Activated CD4-positive, alpha-beta T cell treated with anti-CD3 and anti-CD28 coated beads, Interleukin-2, amount 50 U/mL, for 16 hours (primary cell): ENCODE measurements at regions not wholly inside any gene's neighbourhood (a gene's known extent, or its start where the extent isn't known, plus 50 kb on each side); places are given as distances from the start of the nearest gene placed in this dataset.
"Not testable (repeated sequence)": the region's sequence is repeated elsewhere in the genome, so short reads cannot be mapped to it uniquely, and the experiment has no call there.

ENCODE experiments used
- DNase-seq: peaks from one replicate; pipeline ENCODE4 v3.0.0-alpha.2; 2020

DNA sequence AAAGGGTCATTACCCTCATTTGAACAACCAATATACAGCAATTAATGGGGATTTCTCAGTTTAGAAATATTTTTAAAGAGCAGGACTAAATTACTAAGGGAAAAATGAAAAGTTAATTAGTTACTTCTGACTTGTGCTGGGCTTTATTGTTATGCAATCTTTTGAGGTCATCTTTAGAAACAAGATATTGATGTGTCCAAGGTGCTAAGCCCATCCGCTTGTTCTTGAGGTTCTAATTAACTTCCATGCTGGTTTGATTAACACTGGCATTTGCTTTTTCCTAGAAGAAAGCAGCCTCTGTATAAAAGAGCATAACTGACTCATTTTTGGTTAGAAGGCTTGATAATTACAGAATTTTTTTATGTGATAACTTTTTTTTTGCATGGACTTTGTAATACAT, 256.5 kb upstream of the AGTR1 start:
- DNase-seq: no peak

DNA sequence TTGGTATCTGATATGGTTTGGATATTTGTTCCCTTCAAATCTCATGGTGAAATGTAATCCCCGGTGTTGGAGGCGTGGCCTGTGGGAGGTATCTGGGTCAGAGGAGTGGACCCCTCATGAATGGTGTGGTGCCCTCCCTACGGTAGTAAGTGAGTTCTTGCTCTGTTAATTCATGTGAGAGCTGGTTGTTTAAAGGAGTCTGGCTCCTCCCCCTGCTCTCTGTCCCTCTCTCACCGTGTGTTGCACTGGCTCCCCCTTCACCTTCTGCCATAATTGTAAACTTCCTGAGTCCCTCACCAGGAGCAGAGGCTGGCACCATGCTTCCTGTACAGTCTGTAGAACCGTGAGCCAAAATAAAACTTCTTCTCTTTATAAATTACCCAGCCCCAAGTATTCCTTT, 246.9 kb upstream of the AGTR1 start:
- DNase-seq: no peak

DNA sequence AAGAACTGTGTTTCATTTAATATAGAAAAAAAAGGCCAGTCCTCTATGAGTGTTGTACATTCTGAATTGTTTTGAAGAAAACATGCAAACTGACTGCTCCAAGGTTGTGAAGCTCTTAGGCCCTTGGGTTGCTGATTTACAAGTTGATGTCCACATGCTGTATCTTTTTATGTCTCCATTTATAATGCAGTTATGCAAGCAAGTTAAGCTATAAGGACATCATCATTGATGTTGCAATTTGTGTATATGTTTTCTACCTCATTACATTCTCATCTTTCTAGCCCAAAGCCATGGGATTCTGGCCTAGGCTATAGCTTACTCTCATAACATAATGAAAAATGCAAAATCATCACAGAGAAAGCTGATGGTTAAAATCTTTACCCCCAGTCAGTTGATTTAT, 245.7 kb upstream of the AGTR1 start:
- DNase-seq: no peak

DNA sequence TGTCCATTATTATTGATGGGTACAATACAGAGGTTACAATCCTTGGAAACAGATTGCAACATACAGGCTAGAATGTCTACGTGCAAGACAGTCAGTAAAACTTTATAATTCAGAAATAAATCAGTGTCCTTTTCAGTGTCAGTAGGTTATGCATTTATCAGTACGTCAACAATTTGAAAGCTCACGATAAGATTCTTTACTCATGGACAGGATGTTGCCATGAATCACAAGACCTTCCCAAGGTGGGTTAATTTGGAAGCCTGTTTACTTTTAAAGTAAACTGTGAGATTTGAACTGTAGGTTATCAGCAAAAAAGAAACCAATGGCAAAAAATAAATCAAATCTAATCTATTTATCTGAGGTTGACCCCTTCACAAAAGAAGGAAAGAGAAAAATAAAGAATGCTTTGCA, 243.9 kb upstream of the AGTR1 start:
- no peak for DNase-seq

DNA sequence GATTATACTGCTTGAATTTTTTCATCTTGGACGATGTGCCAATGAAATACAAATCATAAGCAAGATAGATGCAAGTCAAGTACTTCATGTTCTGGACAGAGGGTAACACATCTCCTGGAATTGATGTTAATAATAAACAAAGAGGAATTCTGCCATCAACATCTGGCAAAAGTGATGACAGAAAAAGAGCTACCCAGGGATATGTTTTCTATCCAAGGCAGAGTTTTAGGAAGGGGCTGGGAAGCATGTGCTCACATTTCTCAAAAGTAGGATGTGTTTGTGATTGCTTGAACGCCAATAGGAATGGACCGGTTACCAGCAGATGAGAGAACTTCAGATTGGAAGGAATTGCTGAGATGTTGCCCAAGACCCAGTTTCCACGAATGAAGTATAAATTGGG, 242.6 kb upstream of the AGTR1 start:
- no peak for DNase-seq

DNA sequence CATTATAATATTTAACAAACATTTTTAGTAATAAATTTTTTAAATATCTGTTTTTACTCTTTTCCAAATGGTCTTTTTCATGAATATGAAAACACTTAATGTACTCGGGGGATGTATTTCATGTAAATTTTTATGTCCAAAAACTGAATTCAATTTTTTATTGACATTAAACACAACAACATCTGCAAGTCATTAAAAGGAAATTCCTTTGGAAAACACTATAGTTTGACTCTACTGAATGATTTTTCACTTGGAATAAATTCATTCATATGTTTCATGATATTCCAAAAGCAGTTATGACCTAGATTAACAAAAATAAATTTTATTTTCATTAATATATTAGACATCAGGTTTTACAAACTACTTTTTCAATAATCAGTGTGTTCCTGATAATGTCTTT, 239.8 kb upstream of the AGTR1 start:
- DNase-seq: no peak

DNA sequence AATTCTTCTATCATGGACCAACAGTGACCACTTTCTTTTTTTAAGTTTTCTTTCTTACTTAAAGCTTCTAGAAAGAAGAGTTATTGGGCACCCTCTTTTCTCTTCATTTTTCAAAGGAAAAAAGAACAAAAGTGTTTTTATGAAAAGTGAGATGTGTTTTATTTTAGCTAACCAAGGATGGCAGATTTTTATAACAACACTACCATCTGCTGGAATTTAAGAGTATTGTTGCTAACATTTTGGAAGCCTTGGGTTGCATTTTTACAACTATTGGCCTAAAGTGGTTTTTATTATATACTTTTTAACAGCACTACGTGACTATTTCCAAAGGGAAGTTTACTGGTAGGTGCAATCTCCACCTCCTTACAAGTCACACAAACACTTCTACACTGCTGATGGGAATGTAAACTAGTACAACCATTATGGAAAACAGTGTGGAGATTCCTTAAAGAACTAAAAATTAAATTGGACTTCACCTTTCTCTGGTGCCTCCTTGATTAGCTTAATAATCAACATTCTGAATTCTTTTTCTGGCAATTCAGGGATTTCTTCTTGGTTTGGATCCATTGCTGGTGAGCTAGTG, 237.7 kb upstream of the AGTR1 start:
- DNase-seq: no peak

DNA sequence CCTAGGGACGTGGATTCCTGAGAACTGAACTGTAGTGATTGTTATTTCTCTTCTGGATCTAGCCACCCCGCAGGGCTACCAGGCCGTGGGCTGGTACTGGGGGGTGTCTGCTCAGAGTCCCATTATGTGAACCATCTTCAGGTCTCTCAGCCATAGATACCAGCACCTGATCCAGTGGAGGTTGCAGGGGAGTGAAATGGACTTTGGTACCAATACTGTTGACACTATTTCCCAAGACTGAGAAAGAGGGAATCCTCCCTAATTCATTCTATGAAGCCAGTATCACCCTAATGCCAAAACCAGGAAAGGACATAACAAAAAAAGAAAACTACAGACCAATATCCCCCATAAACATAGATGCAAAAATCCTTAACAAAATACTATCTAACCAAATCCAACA, 237.0 kb upstream of the AGTR1 start:
- DNase-seq: no peak

DNA sequence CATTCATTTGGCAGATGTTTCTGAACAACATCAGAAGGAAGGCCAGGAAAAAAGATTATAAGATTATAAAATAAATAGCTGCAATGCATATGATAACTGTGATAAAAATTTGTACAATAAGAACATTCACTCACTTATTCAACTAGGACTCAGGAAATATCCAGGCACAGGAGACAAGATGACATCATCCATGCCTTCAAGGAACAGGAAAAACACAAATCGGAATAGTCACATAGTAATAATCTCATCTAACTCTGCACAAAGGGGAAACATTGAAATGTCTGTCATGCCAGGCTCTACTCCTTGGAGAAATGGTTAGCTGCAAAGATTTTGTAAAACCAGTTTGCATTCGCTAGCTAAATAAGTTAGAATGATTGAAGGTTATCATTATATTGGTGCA, 233.5 kb upstream of the AGTR1 start:
- DNase-seq: no peak

DNA sequence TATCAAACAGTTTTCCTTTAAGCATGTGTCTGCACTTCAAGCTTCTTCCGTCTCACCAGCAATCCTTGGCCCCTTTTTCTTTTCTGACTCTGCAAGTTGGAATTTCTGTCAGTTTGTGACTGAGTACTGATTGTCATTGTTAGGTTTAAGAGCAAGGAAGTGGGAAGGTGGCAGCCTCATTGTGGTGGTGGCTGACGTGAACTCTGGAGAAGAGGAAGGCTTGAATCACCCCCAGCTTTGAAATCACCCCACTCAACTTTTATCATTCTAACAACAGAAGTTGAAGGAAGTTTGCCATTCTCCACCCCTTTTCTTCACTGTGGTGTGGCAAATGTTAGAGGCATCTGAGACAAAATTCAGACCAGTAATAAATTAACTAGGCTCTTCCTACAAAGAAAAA, 231.6 kb upstream of the AGTR1 start:
- peak; percentile 4 for DNase-seq

DNA sequence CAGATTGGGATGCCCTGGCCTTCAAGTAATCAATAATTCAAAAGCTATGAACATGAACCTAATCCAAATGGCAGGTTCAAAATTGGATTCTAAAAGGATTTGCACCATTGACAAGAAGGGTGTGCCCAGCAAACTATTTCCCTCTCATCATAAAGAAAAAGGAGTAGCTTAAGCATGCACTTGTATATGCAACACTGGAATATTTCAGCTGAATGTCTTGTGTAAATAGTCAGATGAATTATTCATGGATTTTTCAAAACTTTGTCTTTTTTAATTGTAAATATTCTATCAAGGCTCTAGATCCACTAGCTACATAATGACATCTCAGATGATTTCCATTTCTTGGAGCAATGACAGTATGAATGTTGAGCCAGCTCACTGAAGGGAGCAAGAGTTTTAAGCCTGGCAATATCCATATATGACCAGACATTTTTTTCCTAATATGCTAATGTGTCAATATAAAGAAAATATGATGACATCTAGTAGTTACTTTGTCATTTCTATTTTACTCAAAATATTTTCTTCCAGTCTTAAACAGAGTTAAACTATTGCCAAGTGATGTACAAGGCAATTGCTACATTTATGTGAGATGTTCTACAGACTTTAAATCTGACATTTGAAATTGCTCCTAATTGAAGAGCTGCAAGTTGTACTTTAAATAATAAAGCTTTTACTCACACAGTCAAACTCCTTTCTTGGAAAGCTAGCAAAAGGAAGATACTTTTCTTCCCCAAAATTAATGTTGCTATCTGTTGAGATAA, 230.5 kb upstream of the AGTR1 start:
- no peak for DNase-seq

DNA sequence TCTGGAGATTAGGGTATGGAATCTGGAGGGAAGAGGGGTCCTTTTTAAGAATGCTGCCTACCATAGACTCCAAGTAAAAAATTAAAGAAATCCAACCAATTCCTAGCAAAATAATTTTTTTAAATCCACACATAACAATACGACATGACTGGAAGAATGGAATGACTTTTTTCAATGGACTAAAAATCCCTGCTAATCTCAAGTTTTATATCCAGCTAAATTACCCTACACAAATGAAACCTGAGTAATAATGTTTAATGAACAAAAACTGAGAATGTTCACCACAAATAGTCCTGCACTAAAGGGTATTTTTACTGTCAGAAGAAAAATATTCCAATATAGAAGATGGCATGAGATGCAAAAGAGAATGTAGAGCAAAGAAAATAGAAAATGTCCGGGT, 220.3 kb upstream of the AGTR1 start:
- DNase-seq: no peak

DNA sequence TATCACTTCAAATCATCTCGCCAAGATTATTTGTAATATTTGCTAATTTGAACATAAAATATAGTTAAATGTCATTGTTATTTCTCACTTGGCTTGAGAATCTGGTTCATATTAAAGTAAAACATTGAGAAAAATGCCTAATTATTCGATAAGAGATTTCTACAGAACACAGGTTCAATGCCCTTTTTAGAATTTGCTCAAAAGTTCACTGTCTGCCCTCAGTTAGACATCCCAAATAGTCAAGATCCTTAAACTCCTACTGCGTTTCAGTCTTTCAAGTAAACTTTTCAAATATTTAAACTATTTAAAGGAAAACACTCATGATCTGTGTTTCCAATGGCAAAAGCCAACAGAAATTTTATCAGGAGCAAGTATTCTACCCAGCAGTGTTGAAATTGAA, 204.1 kb upstream of the AGTR1 start:
- no peak for DNase-seq

DNA sequence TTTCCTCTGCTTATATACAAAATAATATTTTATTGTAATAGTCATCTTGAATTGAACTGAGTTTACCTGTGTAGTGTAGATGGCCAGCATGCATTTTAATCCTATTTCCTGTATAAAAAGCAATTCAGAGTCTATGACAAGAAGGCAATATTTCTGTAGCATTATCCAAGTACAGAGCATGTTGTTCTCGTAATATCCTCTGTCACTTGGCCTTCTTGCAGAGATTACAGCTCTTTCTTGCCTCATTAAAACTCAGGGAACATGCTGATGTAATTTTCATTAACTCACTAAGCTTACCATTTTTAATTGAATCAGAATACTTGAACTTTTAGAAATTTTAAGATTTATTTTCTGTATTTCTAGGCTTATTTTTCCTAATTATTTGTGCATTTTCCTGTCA, 203.3 kb upstream of the AGTR1 start:
- no peak for DNase-seq

DNA sequence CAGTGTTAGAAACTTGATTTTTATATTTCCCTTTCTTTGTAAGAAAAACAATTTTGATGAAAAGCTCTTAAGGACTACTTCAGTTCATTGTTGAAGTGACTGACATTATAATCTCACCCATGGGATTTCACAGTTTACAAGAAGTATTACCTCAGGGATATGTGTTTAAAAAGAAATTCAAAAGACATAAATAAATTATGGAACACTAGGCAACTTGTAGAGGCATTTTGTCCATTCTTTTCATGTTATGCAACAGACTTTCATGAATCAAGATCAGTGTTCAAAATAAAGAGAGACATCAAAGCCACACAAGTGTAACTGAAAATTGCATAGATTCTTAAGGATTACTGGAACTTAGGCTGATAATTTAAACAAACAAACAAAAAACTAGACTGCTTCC, 196.8 kb upstream of the AGTR1 start:
- no peak for DNase-seq

DNA sequence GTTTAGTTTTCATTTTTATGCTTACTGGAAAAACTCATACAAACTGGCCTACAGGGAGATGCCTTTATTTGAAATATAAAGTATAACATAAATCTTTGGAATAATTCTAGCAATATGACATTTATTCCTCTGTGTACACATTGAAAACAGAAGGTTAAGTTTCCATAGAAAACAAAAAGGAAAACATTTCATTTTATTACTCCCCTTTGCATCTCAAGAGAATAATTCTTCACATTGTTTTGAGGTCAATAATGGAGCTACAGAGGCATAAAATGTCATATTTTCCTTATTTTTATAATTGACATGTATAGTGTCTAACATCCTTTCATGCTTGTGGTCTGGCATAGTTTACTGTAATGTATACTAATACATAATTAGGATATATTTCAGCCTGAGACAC, 187.6 kb upstream of the AGTR1 start:
- no peak for DNase-seq

DNA sequence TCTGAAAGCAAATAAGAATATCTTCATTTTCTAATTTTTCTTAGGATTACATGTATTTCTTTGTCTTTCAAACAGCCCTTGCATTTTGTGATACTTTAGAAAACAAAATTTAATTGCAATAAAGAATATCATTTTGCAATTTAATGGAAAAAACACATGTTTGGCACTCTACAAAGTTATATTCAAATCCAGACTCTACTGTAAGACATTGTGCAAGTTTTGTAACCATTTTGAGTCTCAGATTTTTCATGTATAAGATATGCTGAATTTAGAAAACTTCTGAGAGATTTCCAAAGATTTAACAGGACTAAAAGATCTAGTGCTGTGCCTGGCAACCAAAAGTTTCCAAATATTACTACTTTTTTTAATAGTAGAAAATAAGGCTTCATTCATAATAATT, 187.1 kb upstream of the AGTR1 start:
- no peak for DNase-seq

DNA sequence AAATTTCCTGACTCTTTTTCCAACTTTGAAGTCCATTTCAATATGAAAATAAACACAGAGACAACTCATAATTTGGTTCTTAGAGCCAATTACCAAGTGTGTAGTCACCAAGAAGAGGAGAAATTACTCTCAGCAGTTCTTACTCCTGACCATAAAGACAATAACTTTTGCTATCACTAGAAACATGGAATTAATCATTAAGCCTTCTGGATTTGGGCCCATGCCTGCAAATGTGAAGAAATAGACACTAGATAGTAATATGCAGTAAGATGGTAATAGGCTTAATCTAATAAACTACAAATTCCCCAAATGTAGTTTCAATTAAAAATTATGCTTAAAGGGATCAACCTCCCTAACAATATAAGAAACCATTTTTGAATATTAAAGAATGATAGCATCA, 185.1 kb upstream of the AGTR1 start:
- DNase-seq: no peak

DNA sequence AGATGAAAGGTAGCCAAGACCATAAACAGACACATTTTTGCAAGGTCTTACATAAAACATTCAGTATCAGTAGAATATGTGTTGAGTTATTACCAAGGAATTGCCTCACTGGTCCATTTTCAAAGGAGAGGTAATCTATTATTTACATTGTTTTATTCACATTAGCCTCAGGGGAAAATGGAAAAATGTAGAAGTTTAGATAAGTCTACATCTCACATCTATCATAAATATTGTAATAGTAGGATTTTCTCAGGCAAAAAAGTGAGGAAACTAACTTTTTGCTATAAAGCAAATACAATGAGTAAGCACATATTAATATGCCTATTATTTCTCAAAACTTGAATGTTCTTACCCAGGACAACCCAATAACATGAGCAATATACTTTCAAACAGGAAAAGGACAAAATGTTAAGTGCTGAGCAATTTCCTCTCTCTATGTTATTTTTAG, 184.6 kb upstream of the AGTR1 start:
- DNase-seq: no peak

DNA sequence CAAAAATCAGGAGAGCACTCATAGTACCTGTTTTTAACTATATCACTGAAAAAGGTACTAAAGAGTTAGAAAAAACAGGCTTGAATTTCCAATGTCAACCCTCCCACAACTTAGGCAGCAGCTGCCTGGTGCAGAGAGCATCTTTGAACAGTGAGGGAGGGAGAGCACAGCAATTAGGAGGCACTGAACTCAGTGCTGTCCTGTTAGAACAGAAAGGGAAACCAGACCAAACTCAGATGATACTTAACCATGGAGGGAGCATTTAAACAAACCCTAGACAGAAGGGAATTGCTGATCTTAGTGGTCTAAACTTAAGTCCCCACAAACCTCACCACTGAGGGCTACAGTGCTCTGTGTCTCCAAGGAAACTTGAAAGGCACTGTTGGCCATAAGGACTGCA, 179.2 kb upstream of the AGTR1 start:
- DNase-seq: no peak

DNA sequence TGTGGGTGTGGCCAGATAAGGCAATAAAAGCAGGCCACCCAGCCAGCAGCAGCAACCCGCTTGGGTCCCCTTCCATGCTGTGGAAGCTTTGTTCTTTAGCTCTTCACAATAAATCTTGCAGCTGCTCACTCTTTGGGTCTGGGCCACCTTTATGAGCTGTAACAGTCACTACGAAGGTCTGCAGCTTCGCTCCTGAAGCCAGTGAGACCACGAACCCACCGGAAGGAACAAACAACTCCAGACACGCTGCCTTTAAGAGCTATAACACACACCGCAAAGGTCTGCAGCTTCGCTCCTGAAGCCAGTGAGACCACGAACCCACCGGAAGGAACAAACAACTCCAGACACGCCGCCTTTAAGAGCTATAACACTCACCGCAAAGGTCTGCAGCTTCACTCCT, 172.1 kb upstream of the AGTR1 start:
- DNase-seq: not testable (repeated sequence)

DNA sequence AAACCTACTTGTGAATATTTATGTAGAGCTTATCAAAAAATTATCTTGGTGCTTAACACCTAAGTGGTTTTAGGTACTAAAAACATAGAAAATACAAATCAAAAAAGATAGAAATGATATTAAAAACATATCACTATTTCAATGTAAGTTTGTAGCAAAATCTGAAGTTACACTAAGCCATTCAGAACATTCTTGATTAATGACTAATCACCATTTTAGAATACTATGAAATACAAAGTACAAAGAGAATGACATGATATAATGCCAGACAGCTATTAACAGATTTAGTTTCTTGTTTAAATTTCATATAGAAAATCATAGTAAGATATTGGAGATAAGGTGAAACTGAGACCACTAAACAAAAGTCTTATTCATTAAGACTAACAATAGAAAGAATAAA, 169.7 kb upstream of the AGTR1 start:
- no peak for DNase-seq

DNA sequence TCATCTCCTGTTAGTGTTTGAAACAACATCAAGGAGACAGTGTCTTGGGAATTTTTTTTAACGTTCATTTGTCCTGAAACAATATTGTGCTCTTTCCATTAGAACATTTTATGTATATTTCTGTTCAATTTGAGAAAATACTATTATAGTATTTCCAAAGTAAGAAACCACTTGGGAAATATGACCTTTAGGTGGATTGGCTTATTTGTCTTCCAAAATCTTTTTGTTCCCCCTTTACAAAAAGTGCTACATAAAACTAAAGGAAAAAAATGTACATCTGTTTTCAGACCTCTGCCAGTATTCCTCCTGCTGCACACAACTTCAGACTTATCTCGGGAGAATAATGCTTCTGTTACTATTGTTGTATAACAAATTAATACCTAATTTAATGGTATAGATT, 165.9 kb upstream of the AGTR1 start:
- no peak for DNase-seq

DNA sequence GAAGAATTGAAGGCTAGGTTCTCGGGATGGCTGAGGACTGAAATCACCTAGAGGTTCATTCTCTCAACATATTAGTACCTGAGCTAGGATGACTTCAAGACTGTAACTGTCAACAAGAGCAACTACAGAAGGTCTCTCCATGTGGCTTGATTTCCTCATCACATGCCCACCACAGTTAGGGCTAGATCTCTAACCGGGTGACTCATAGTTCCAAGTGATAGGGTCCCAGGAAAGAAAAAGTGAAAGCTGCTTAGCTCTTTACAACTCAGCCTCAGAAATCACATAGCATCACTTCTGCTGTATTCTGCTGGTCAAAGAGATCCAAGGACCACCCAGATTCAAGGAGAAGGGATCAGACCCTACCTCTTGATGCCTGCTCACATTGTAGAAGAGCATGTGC, 165.4 kb upstream of the AGTR1 start:
- DNase-seq: no peak

DNA sequence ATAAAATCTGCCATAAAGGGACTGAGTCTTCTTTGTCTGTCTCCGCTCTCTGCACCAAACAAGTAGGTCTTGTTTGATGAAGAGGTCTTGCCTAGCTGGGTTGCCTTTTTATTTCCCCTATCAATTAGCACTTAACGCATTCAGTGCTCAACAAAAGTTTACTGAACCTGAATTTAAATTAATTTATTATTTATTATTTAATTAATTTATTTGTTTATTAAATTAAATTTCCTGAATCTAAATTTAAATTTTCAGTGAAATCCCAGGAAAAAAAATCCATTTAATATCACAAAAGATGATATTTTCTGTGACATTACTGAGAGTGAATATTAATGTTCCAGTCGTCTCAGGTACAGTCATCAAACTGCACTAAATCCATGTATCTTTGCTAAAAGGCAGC, 164.9 kb upstream of the AGTR1 start:
- no peak for DNase-seq
